ENCODE measurements at regions not wholly inside any gene's neighbourhood (a gene's known extent, or its start where the extent isn't known, plus 50 kb on each side); places are given as distances from the start of the nearest gene placed in this dataset.
"Not testable (repeated sequence)": the region's sequence is repeated elsewhere in the genome, so short reads cannot be mapped to it uniquely, and the experiment has no call there.

GRCh38 chr4:101670370-101670769 is 120.2 kb upstream of the BANK1 start:
- no peak for DNase-seq (ENCODE audit: low read depth in 2 of 2)

DNA sequence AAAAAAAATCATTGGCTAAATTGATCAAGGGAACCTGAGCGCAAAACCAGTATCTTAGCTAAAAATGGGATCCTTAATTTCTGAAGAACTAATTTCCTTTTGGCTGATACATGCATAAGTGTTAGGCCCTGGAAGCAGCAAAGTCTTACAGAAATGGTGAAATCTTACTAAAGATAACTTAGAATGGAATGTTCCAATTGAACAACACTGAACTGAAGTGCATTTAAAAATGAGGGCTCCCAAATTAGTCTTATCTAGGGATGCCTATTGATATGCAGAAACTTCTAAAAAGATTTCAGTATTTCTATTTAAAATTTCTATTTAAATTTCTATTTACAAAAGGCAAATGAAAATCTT is 120.7 kb upstream of the BANK1 start:
- DNase-seq (ENCODE audit: low read depth in 2 of 2): no peak

GRCh38 chr4:101669138-101669831 is 121.2 kb upstream of the BANK1 start:
- DNase-seq (ENCODE audit: low read depth in 2 of 2): no peak

DNA sequence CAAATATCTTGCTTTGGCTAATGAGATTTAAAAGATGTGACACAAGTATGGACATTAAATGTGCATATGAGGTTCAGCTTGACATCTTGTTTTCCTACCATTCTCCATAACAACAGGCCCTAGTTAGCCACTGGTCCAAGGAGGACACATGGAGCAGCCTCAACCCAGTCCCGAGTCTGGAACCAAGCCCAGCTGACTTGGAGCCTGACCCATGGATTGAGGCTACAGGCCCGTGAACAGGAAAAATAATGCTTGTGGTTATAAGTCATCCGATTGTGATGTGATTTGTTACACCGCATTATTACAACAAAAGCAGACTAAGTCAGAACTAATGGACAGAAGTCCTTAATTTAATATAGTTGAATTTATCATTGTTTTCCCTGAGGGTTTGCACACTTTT is 123.2 kb upstream of the BANK1 start:
- DNase-seq (ENCODE audit: low read depth in 2 of 2): no peak

DNA sequence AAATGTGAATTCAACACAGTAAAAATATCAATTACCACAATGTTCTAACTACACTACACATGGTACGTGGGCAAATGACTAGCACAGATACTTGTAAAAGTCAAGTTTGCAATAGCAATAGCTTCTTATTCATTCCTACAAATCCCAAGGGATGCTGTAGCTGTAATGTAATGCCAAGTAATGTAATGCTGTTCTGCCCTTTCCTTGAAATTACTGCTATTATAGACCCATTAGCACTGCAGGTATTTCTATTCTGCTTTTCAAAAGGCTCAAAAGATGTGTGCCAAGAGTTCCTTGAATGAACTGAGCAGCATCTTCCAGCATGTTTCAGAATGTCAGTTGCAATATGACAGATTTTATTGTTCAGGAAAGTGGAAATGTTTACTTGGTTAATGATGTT is 129.9 kb upstream of the BANK1 start:
- no peak for DNase-seq (ENCODE audit: low read depth in 2 of 2)

GRCh38 chr4:101655857-101656256 is 134.7 kb upstream of the BANK1 start:
- DNase-seq (ENCODE audit: low read depth in 2 of 2): no peak

- no peak for DNase-seq (ENCODE audit: low read depth in 2 of 2)
Observed at GRCh38 chr4:101655005-101655404, 135.5 kb upstream of the BANK1 start.

DNA sequence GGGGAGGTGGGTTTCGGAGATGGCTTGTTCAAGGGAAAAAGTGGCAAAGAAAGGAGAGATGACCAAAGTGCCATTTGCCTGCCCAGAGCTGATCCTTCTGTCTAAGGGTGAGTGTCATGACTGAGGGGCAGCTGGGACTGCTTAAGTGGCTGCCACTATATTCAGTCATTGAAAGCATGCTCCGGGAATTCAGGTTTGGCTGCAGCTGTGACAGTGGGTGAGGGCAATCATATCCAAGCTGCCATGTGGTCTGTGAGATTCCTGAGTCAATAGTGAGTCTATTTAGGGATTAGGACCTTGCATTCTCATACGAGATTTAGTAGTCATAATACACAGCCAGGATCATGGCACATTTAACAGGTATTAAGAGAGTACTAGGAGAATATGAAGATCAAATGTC is 138.8 kb upstream of the BANK1 start:
- no peak for DNase-seq (ENCODE audit: low read depth in 2 of 2)

DNA sequence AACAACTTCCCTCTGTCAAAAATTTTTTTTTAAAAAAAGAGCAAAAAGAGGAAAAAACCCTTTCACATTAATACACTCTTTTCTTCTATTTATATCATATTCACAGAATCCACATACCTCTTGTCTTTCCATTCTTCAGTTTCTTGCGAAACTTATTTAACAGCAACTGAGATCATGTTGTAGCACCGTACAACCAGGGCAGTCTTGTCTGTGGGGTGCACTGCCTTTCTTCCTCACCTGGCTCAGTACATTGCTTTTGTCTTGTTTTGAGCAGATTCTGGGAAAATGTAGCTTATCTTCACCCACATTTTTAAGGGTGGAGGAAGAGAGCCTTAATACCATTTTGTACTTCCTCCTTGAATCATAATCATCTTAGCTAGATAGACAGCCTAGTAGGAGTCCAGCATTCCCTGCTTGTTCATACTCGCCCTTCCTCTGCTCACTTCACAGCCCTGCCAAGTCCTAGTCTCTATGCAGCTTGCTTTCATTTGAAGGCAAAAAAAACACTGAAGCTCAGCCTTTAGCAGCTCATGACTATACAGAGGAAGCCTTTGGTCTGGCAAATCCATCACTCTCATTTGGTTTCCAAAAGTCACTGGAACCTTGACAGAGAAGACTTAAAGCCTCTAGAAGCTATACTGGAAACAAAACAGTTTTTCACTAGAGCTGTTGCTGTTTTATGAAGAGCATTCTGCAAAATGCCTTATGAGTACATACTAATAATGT is 140.6 kb upstream of the BANK1 start:
- no peak for DNase-seq (ENCODE audit: low read depth in 2 of 2)

DNA sequence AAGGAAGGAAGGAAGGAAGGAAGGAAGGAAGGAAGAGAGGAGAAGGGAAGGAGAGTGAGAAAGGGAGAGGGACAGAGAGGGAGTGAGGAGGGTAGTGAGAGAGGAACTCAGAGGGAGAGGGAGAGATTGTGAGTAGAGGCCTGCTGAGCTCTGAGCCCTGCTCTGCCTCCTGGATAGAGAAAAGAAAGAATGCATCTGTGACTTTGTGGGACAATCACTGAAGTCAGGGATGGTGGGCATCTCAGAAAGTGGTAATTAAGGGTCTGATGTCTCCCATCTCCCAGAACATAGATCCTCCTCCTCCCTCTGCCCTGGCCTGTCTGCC is 142.9 kb upstream of the BANK1 start:
- DNase-seq (ENCODE audit: low read depth in 2 of 2): no peak

GRCh38 chr4:101644516-101644915 is 146.0 kb upstream of the BANK1 start:
- DNase-seq (ENCODE audit: low read depth in 2 of 2): no peak

DNA sequence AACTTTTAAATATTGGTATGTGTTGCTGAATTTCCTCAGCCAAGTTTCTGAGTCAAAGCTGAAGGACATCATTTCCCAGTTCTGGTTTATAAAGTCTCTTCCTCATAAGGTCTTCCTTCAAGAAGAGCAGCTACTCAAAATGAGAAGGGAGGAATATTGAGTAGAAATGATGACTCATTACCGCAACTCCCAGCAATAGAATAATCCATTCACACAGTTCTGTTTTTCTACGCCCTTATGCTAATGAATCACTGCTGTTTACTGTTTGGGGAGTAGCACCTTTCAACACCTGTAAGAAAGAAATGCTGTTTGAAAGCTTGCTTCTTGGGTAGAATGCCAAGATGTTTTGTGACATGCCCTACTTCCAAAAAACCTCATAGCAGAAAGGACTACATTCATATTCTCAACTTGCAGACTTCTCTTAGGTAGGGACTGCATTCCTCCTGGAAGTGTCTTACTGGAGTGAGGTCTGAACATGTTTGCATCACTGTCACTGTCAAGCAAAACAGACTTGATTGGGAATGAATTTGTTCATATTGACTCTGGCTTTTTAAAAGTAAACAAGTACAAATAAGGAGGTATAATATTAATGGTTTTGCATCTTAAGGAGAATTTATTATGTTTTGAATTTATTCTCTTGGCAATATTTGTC is 147.2 kb upstream of the BANK1 start:
- no peak for DNase-seq (ENCODE audit: low read depth in 2 of 2)

DNA sequence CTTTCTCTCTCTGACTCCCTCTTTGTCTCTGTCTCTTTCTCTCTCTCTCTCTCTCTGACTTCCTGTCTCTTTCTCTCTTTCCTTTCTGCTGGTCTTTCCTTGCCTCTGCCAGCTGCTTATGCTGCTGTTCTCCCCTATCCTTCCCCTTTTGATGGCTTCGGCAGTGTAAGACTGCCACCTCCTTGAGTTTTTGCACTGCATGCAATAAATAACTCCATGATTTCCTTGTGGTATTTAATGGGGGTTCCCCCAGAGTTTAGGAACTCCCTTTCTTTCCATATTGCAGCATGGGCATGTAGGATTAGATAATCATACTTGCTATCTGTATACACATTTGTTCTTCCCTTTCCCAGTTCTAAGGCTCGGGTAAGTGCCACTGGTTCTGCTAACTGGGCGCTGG is 157.8 kb upstream of the BANK1 start:
- not testable (repeated sequence) for DNase-seq (ENCODE audit: low read depth in 2 of 2)

DNA sequence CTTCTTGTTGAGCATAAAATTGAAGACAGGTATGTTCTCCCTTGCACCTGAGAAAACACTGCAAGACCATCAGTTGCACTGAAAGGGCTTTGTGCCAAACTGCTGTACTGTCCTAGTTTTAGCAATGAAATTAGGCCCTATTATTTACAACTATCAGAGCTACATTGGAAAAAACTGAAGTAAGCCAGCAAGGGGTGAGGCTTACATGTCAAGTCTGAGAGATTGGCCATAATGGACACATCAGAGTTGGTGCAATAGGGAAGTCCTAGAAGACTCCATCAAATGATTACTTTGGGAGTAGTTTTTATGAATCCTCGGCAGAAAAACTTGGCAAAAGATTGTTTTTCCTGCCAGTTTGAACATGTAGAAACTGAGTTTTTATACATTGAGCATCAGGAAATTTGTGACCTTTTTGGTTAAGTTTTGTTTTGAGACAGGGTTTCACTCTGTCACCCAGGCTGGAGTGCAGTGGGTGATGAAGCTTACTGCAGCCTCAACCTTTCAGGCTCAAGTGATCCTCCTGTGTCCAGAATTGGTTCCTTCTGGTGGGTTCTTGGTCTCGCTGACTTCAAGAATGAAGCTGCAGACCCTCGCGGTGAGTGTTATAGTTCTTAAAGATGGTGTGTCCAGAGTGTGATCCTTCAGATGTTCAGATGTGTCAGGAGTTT is 160.1 kb upstream of the BANK1 start:
- no peak for DNase-seq (ENCODE audit: low read depth in 2 of 2)

DNA sequence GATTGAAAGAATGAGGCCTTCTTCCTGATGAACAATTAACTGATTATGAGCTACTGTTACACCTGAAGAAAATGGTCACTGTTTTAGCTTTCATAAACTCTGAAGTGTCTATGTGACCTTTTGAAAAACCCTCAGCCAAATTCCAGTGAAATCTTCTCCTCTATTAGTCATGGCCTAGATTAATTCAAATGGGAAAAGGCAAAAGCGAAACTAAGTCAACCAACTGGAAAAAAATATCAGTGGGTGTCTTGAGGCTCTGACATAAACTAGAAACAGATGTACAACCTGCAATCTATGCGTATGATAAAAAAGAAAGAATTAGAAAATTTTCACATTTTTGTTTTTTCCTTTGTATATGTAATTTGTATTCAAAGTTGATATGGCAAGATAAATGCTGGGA is 169.4 kb upstream of the BANK1 start:
- no peak for DNase-seq (ENCODE audit: low read depth in 2 of 2)

DNA sequence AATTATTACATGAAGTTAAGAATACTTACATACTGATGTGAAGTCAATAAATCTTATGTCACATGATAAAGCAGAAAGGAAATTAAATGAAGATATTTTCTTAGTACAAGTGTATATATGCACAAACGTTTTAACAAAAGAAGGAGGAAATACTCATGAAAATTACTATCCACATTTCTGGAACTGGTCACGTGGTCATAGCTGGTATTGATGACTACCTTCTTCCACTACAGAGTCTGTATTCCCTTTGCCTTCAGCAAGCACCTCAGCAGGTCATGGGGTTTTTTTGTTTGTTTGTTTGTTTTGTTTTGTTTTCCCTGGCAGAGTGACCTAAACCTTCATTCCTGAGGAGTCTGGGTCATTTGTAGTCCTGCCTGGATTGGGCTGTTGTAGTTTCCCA is 174.9 kb upstream of the BANK1 start:
- no peak for DNase-seq (ENCODE audit: low read depth in 2 of 2)

GRCh38 chr4:101606989-101607388 is 183.5 kb upstream of the BANK1 start:
- DNase-seq (ENCODE audit: low read depth in 2 of 2): not testable (repeated sequence)

DNA sequence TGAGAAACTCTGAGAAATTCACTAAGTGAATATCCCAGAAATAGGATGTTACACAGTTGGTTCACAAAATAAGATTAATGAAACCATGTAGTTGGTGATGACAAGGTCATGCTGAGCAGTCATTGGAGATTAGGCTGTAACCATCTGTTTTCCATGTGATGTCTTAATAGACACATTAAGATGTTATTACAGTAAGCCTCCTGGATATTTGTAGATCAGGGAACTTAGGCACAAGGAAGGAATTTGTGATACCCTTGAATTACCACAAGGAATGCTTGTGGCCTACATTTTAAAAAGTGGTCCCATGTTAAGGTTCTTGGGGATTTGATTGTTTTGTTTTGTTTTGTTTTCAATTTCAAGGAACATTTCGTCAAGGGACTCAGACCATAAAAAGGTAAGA is 185.6 kb upstream of the BANK1 start:
- DNase-seq (ENCODE audit: low read depth in 2 of 2): no peak

GRCh38 chr4:101600287-101600686 is 190.2 kb upstream of the BANK1 start:
- no peak for DNase-seq (ENCODE audit: low read depth in 2 of 2)

- no peak for DNase-seq (ENCODE audit: low read depth in 2 of 2)
Observed at GRCh38 chr4:101599620-101600019, 190.9 kb upstream of the BANK1 start.

- DNase-seq (ENCODE audit: low read depth in 2 of 2): peak in 1 of 2 donors; percentile 4
Observed at GRCh38 chr4:101596781-101597552, 193.6 kb upstream of the BANK1 start.

- no peak for DNase-seq (ENCODE audit: low read depth in 2 of 2)
Observed at GRCh38 chr4:101594588-101594987, 195.9 kb upstream of the BANK1 start.
